OCI-LY7 (cell line): ENCODE measurements at regions not wholly inside any gene's neighbourhood (a gene's known extent, or its start where the extent isn't known, plus 50 kb on each side); places are given as distances from the start of the nearest gene placed in this dataset.

ENCODE experiments used
- EZH2phosphoT487 ChIP-seq: fragments of 200-600 bp; sonication (generic); IDR thresholded peaks from 2 replicates; pipeline ENCODE4 v1.6.1; 2018; ENCODE audit warnings: low read depth, borderline replicate concordance, mild to moderate bottlenecking, mixed run types, antibody characterized with exemption, low read length, moderate library complexity, mixed read lengths
- TF ChIP-seq, protein P1 (sequence below): fragments of 200-600 bp; sonication (generic); conservative IDR thresholded peaks from 2 replicates; pipeline ENCODE4 v1.5.1; 2014; ENCODE audit warnings: mild to moderate bottlenecking, antibody characterized with exemption, low read length, moderate library complexity, mixed read lengths

DNA sequence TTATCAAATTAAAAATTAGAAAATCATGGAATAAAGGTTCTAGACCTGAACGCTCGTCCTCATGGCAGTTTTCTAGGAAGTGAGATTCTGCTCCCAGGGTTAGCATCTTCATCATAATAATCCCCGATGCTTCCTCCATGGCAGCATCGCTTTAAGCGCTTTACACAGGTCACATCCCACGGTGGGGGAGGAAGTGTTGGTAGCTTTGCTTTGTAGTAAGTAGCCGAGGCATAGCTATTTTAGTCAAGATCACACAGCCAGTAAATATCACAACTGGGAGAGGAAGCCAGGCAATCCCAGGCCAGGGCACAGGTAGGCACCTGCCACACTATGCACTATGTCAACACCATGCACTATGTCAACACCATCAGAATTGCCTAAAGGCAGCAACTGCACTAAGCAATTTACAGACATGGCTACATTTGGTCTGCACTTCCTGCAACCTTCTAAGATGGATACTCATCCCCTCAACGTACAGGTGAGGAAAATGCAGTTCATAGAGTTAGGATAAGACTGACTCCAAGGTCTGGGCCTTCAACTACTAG lies 205.5 kb downstream of the FBXO15 start:
- TF ChIP-seq, protein P1, sequence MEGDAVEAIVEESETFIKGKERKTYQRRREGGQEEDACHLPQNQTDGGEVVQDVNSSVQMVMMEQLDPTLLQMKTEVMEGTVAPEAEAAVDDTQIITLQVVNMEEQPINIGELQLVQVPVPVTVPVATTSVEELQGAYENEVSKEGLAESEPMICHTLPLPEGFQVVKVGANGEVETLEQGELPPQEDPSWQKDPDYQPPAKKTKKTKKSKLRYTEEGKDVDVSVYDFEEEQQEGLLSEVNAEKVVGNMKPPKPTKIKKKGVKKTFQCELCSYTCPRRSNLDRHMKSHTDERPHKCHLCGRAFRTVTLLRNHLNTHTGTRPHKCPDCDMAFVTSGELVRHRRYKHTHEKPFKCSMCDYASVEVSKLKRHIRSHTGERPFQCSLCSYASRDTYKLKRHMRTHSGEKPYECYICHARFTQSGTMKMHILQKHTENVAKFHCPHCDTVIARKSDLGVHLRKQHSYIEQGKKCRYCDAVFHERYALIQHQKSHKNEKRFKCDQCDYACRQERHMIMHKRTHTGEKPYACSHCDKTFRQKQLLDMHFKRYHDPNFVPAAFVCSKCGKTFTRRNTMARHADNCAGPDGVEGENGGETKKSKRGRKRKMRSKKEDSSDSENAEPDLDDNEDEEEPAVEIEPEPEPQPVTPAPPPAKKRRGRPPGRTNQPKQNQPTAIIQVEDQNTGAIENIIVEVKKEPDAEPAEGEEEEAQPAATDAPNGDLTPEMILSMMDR = no peak
- TF ChIP-seq EZH2phosphoT487 = no peak
